WTC11 (cell line): ENCODE measurements at regions not wholly inside any gene's neighbourhood (a gene's known extent, or its start where the extent isn't known, plus 50 kb on each side); places are given as distances from the start of the nearest gene placed in this dataset.
A peak's percentile ranks its signal among the peaks of the same experiment; 100 is the strongest.

Experiments
- ATAC-seq: fragments of 200-7000 bp; cut with Tn5 transposase; 2 replicates; pipeline ENCODE4 v1.10.0; 2021; ENCODE audit warnings: mild to moderate bottlenecking, moderate library complexity
- CTCF ChIA-PET: fragments of 300-600 bp; sonication (Branson Sonifier 250); formaldehyde crosslinking; loops from one replicate; lab custom pipeline; 2021; ENCODE audit warnings: antibody characterized with exemption; lab: Charles Lee
- POLR2A ChIA-PET: fragments of 350-600 bp; sonication (Branson Sonifier 250); formaldehyde crosslinking; loops from one replicate; lab custom pipeline; 2021; ENCODE audit warnings: antibody characterized with exemption; lab: Charles Lee
- DNase-seq: peaks from one replicate; pipeline ENCODE4 v3.0.0; 2021; ENCODE audit warnings: low spot score
- H3K27ac Mint-ChIP-seq: 2 replicates; pipeline ENCODE4 v1.8.0; 2021; ENCODE audit warnings: mixed read lengths
- H3K27me3 Mint-ChIP-seq: 2 replicates; pipeline ENCODE4 v1.8.0; 2021; ENCODE audit warnings: low read depth, mild to moderate bottlenecking, moderate library complexity, mixed read lengths
- H3K36me3 Mint-ChIP-seq: 2 replicates; pipeline ENCODE4 v1.8.0; 2021; ENCODE audit warnings: mixed read lengths
- H3K4me1 Mint-ChIP-seq: 2 replicates; pipeline ENCODE4 v1.8.0; 2022; ENCODE audit warnings: mixed read lengths
- H3K4me3 Mint-ChIP-seq: 2 replicates; pipeline ENCODE4 v1.8.0; 2021; ENCODE audit warnings: mild to moderate bottlenecking, moderate library complexity, mixed read lengths
- H3K9me3 Mint-ChIP-seq: 2 replicates; pipeline ENCODE4 v1.8.0; 2021; ENCODE audit warnings: mixed read lengths
- CREM ChIP-seq: sonication (generic); formaldehyde crosslinking; IDR thresholded peaks from 2 replicates; pipeline ENCODE4 v1.8.1; 2022; ENCODE audit warnings: mild to moderate bottlenecking, missing genetic modification reagents, moderate library complexity
- E2F5 ChIP-seq: sonication (generic); formaldehyde crosslinking; IDR thresholded peaks from 2 replicates; pipeline ENCODE4 v1.8.1; 2022; ENCODE audit warnings: mild to moderate bottlenecking, moderate library complexity, missing genetic modification reagents
- GRHL2 ChIP-seq: fragments of 250-450 bp; sonication (Bioruptor Pico); IDR thresholded peaks from 2 replicates; pipeline ENCODE4 v1.8.0; 2022; ENCODE audit warnings: mild to moderate bottlenecking, moderate library complexity; ENCODE audit not compliant: insufficient replicate concordance, severe bottlenecking
- HMGA2 ChIP-seq: fragments of 250-450 bp; sonication (Bioruptor Pico); IDR thresholded peaks from 2 replicates; pipeline ENCODE4 v1.4.0; 2021; ENCODE audit warnings: mild to moderate bottlenecking, moderate library complexity
- JAZF1 ChIP-seq: fragments of 250-450 bp; sonication (Bioruptor Pico); IDR thresholded peaks from 2 replicates; pipeline ENCODE4 v1.9.0; 2021; ENCODE audit warnings: moderate library complexity, mild to moderate bottlenecking, inconsistent platforms
- JUN ChIP-seq: sonication (generic); formaldehyde crosslinking; IDR thresholded peaks from 2 replicates; pipeline ENCODE4 v1.8.0; 2023; ENCODE audit warnings: mild to moderate bottlenecking, missing genetic modification reagents
- KAT7 ChIP-seq: sonication (generic); formaldehyde crosslinking; IDR thresholded peaks from 2 replicates; pipeline ENCODE4 v1.8.1; 2023; ENCODE audit warnings: missing genetic modification reagents, mild to moderate bottlenecking, borderline replicate concordance
- RELA ChIP-seq: sonication (generic); formaldehyde crosslinking; IDR thresholded peaks from 2 replicates; pipeline ENCODE4 v1.8.1; 2022; ENCODE audit warnings: missing genetic modification reagents, mild to moderate bottlenecking, borderline replicate concordance
- STAT6 ChIP-seq: sonication (generic); formaldehyde crosslinking; conservative IDR thresholded peaks from 2 replicates; pipeline ENCODE4 v1.8.1; 2023; ENCODE audit warnings: mild to moderate bottlenecking, low read depth, missing genetic modification reagents, moderate library complexity
- TEAD1 ChIP-seq: sonication (generic); formaldehyde crosslinking; IDR thresholded peaks from 2 replicates; pipeline ENCODE4 v1.8.0; 2022; ENCODE audit warnings: mild to moderate bottlenecking, missing genetic modification reagents
- USF1 ChIP-seq: sonication (generic); formaldehyde crosslinking; IDR thresholded peaks from 2 replicates; pipeline ENCODE4 v1.8.0; 2022; ENCODE audit warnings: mild to moderate bottlenecking, missing genetic modification reagents
- ZNF138 ChIP-seq: sonication (generic); formaldehyde crosslinking; conservative IDR thresholded peaks from 2 replicates; pipeline ENCODE4 v1.8.1; 2022; ENCODE audit warnings: mild to moderate bottlenecking, moderate library complexity, missing genetic modification reagents
- ZSCAN18 ChIP-seq: fragments of 250-450 bp; sonication (Bioruptor Pico); IDR thresholded peaks from 2 replicates; pipeline ENCODE4 v2.1.2; 2022; ENCODE audit warnings: mild to moderate bottlenecking, moderate library complexity
- TF ChIP-seq, protein P1 (sequence below): sonication (generic); formaldehyde crosslinking; IDR thresholded peaks from 2 replicates; pipeline ENCODE4 v1.8.0; 2022; ENCODE audit warnings: mild to moderate bottlenecking, missing genetic modification reagents
- TF ChIP-seq, protein P2 (sequence below): sonication (generic); formaldehyde crosslinking; IDR thresholded peaks from 2 replicates; pipeline ENCODE4 v1.8.0; 2023; ENCODE audit warnings: missing genetic modification reagents
- TF ChIP-seq, protein P3 (sequence below): sonication (generic); formaldehyde crosslinking; IDR thresholded peaks from 2 replicates; pipeline ENCODE4 v1.8.0; 2022; ENCODE audit warnings: mild to moderate bottlenecking, missing genetic modification reagents

- TF ChIP-seq STAT6 (no peak), KAT7 (CRISPR knock-in tag) (no peak)
- TF ChIP-seq, protein P1, sequence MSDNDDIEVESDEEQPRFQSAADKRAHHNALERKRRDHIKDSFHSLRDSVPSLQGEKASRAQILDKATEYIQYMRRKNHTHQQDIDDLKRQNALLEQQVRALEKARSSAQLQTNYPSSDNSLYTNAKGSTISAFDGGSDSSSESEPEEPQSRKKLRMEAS (CRISPR knock-in tag), result no peak
- TF ChIP-seq, protein P2, sequence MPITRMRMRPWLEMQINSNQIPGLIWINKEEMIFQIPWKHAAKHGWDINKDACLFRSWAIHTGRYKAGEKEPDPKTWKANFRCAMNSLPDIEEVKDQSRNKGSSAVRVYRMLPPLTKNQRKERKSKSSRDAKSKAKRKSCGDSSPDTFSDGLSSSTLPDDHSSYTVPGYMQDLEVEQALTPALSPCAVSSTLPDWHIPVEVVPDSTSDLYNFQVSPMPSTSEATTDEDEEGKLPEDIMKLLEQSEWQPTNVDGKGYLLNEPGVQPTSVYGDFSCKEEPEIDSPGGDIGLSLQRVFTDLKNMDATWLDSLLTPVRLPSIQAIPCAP, result no peak
Measured at GRCh38 chr2:16552202-16552601, 113.4 kb downstream of the CYRIA start (continued).

DNA sequence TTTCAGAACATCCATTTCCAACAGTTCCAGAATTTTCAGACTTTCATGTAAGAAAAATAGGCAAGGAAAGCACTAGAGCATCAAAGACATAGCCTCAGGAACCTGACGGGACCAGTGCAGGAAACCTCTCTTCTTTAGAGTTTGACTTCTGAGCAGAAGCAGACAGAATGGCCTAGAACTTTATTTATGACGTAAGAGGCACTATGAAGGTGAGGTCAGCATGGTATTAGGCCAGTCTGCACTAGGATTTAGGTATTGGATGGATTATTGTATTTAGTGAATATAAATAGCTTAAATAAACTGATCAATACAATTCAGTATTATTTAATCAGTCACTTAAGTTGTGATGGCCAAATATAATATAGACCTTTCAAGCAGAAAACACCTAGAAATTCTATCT lies 117.6 kb downstream of the CYRIA start:
- Mint-ChIP-seq H3K36me3 (no peaks in the 10 kb centered on the region), H3K27me3 (no peaks in the 10 kb centered on the region)
- ChIA-PET POLR2A (no interaction called here), CTCF (interaction anchor here (2.2 kb wide), 1 partner anchor 209 kb away, joined by 7 read pairs; no protein-coding TSS in a partner anchor)
- no peak for ATAC-seq
- no peak for TF ChIP-seq RELA
- TF ChIP-seq HMGA2 (CRISPR knock-in tag), result no peak
- TF ChIP-seq JAZF1 (CRISPR knock-in tag), result no peak
- no peak for TF ChIP-seq JUN (CRISPR knock-in tag)
- TF ChIP-seq GRHL2, result no peak
- TF ChIP-seq, all 79 proteins: peak for 0
- Mint-ChIP-seq H3K27ac (no peak overlapping the region), H3K4me1 (no peaks in the 10 kb centered on the region), H3K4me3 (no peak overlapping the region), H3K9me3 (no peaks in the 10 kb centered on the region)
- DNase-seq, result no peak

- DNase-seq, result peak; percentile 19
- ChIA-PET POLR2A (no interaction called here), CTCF (interaction anchor here (1.2 to 2.2 kb wide), 4 partner anchors 21 to 607 kb away, joined by 3 to 8 read pairs (median 6); partner anchors contain the start of gene MYCN)
- Mint-ChIP-seq H3K4me1 (no peaks in the 10 kb centered on the region), H3K27me3 (no peaks in the 10 kb centered on the region), H3K36me3 (no peaks in the 10 kb centered on the region), H3K4me3 (no peak overlapping the region), H3K27ac (no peak overlapping the region)
- TF ChIP-seq ZNF138 (CRISPR knock-in tag), result no peak
- TF ChIP-seq TEAD1, result 0 out of 2 replicates have a peak, but pooled peaks have one; percentile 37
- no peak for TF ChIP-seq ZSCAN18 (CRISPR knock-in tag)
- TF ChIP-seq JUN (CRISPR knock-in tag), result 0 out of 2 replicates have a peak, but pooled peaks have one; percentile 42
- TF ChIP-seq, protein P3, sequence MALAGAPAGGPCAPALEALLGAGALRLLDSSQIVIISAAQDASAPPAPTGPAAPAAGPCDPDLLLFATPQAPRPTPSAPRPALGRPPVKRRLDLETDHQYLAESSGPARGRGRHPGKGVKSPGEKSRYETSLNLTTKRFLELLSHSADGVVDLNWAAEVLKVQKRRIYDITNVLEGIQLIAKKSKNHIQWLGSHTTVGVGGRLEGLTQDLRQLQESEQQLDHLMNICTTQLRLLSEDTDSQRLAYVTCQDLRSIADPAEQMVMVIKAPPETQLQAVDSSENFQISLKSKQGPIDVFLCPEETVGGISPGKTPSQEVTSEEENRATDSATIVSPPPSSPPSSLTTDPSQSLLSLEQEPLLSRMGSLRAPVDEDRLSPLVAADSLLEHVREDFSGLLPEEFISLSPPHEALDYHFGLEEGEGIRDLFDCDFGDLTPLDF, result no peak
- TF ChIP-seq USF1 (CRISPR knock-in tag), result 0 out of 2 replicates have a peak, but pooled peaks have one; percentile 29
- TF ChIP-seq CREM, result no peak
- TF ChIP-seq E2F5, result no peak
- TF ChIP-seq, all 79 proteins: peak for 3
- H3K9me3 Mint-ChIP-seq, result no peaks in the 10 kb centered on the region
- peak; percentile 87 for ATAC-seq
Measured at GRCh38 chr2:16546128-16546754, 119.4 kb downstream of the CYRIA start.
